ENCODE measurements at regions not wholly inside any gene's neighbourhood (a gene's known extent, or its start where the extent isn't known, plus 50 kb on each side); places are given as distances from the start of the nearest gene placed in this dataset.
A peak's percentile ranks its signal among the peaks of the same experiment; 100 is the strongest.

GRCh38 chr13:50144246-50145160 is 129.3 kb downstream of the KCNRG start:
- Mint-ChIP-seq H3K27ac (no peak overlapping the region), H3K27me3 (peaks cover 12% of the 10 kb centered on the region), H3K4me3 (no peak overlapping the region), H3K4me1 (ENCODE audit: low read depth) (peaks cover 8% of the 10 kb centered on the region), H3K36me3 (no peaks in the 10 kb centered on the region), H3K9me3 (no peaks in the 10 kb centered on the region)
- CTCF ChIA-PET: interaction anchor here (1.6 kb wide), 1 partner anchor 59 kb away, joined by 5 read pairs; no protein-coding TSS in a partner anchor
- POLR2A ChIA-PET: no interaction called here
- no peak for DNase-seq
- intact Hi-C loops (cut with micrococcal nuclease): no loop called here

GRCh38 chr13:50149214-50149613 is 134.0 kb downstream of the KCNRG start:
- H3K36me3 Mint-ChIP-seq: no peaks in the 10 kb centered on the region
- H3K4me3 Mint-ChIP-seq: no peak overlapping the region
- H3K27me3 Mint-ChIP-seq: peaks cover 3% of the 10 kb centered on the region
- H3K4me1 Mint-ChIP-seq (ENCODE audit: low read depth): peaks cover 21% of the 10 kb centered on the region
- H3K27ac Mint-ChIP-seq: no peak overlapping the region
- ChIA-PET POLR2A (interaction anchor here (0.7 kb wide), 1 partner anchor 8 kb away, joined by 3 read pairs; no protein-coding TSS in a partner anchor), CTCF (no interaction called here)
- no peaks in the 10 kb centered on the region for H3K9me3 Mint-ChIP-seq
- no peak for DNase-seq
- intact Hi-C loops (cut with micrococcal nuclease): no loop called here

- intact Hi-C loops (cut with micrococcal nuclease): no loop called here
- H3K27ac Mint-ChIP-seq: no peak overlapping the region
- no peak overlapping the region for H3K4me3 Mint-ChIP-seq
- CTCF ChIA-PET: no interaction called here
- POLR2A ChIA-PET: interaction anchor here (0.7 kb wide), 1 partner anchor 9 kb away, joined by 3 read pairs; no protein-coding TSS in a partner anchor
- DNase-seq: no peak
- no peaks in the 10 kb centered on the region for H3K9me3 Mint-ChIP-seq
- H3K36me3 Mint-ChIP-seq: no peaks in the 10 kb centered on the region
- peaks cover 21% of the 10 kb centered on the region for H3K4me1 Mint-ChIP-seq (ENCODE audit: low read depth)
- H3K27me3 Mint-ChIP-seq: peaks cover 3% of the 10 kb centered on the region
Observed at GRCh38 chr13:50149932-50150331, 134.7 kb downstream of the KCNRG start.

GRCh38 chr13:50152224-50152623 is 137.0 kb downstream of the KCNRG start:
- CTCF ChIA-PET: no interaction called here
- no peak for DNase-seq
- Mint-ChIP-seq H3K36me3 (no peaks in the 10 kb centered on the region), H3K9me3 (no peaks in the 10 kb centered on the region), H3K27ac (no peak overlapping the region), H3K4me1 (ENCODE audit: low read depth) (peaks cover 21% of the 10 kb centered on the region), H3K4me3 (peak overlapping the region; percentile 33), H3K27me3 (peaks cover 2% of the 10 kb centered on the region)
- POLR2A ChIA-PET: no interaction called here
- intact Hi-C loops (cut with micrococcal nuclease): no loop called here

GRCh38 chr13:50152655-50153309 is 137.5 kb downstream of the KCNRG start:
- DNase-seq: no peak
- intact Hi-C loops (cut with micrococcal nuclease): no loop called here
- Mint-ChIP-seq H3K4me3 (peak overlapping the region; percentile 33), H3K36me3 (no peaks in the 10 kb centered on the region), H3K27ac (no peak overlapping the region), H3K4me1 (ENCODE audit: low read depth) (peaks cover 21% of the 10 kb centered on the region), H3K27me3 (peaks cover 2% of the 10 kb centered on the region), H3K9me3 (no peaks in the 10 kb centered on the region)
- CTCF ChIA-PET: no interaction called here
- POLR2A ChIA-PET: no interaction called here

- Mint-ChIP-seq H3K27ac (no peak overlapping the region), H3K27me3 (peaks cover 2% of the 10 kb centered on the region), H3K4me1 (ENCODE audit: low read depth) (peaks cover 21% of the 10 kb centered on the region), H3K9me3 (no peaks in the 10 kb centered on the region), H3K36me3 (no peaks in the 10 kb centered on the region), H3K4me3 (no peak overlapping the region)
- intact Hi-C loops (cut with micrococcal nuclease): no loop called here
- ChIA-PET CTCF (no interaction called here), POLR2A (no interaction called here)
- DNase-seq: no peak
Observed at GRCh38 chr13:50153401-50153800, 138.2 kb downstream of the KCNRG start.

- intact Hi-C loops (cut with micrococcal nuclease): no loop called here
- Mint-ChIP-seq H3K9me3 (no peaks in the 10 kb centered on the region), H3K36me3 (no peaks in the 10 kb centered on the region), H3K27ac (no peak overlapping the region), H3K27me3 (peaks cover 2% of the 10 kb centered on the region), H3K4me1 (ENCODE audit: low read depth) (peaks cover 21% of the 10 kb centered on the region), H3K4me3 (no peak overlapping the region)
- DNase-seq: no peak
- POLR2A ChIA-PET: no interaction called here
- CTCF ChIA-PET: no interaction called here
Observed at GRCh38 chr13:50153876-50154275, 138.6 kb downstream of the KCNRG start.

- H3K4me3 Mint-ChIP-seq: no peak overlapping the region
- H3K27me3 Mint-ChIP-seq: peaks cover 2% of the 10 kb centered on the region
- POLR2A ChIA-PET: no interaction called here
- no peak overlapping the region for H3K27ac Mint-ChIP-seq
- CTCF ChIA-PET: no interaction called here
- intact Hi-C loops (cut with micrococcal nuclease): no loop called here
- H3K9me3 Mint-ChIP-seq: no peaks in the 10 kb centered on the region
- no peaks in the 10 kb centered on the region for H3K36me3 Mint-ChIP-seq
- no peak for DNase-seq
- peaks cover 21% of the 10 kb centered on the region for H3K4me1 Mint-ChIP-seq (ENCODE audit: low read depth)
Observed at GRCh38 chr13:50154697-50155096, 139.5 kb downstream of the KCNRG start.

GRCh38 chr13:50156140-50156539 is 140.9 kb downstream of the KCNRG start:
- POLR2A ChIA-PET: no interaction called here

GRCh38 chr13:50156561-50157127 is 141.4 kb downstream of the KCNRG start:
- Mint-ChIP-seq H3K9me3 (no peaks in the 10 kb centered on the region), H3K36me3 (no peaks in the 10 kb centered on the region)
- POLR2A ChIA-PET: interaction anchor here (0.6 kb wide), 1 partner anchor 496 kb away, joined by 3 read pairs; no protein-coding TSS in a partner anchor

More at GRCh38 chr13:50156140-50156539, 140.9 kb downstream of the KCNRG start:
- Mint-ChIP-seq H3K27me3 (peaks cover 4% of the 10 kb centered on the region), H3K4me1 (ENCODE audit: low read depth) (peaks cover 21% of the 10 kb centered on the region), H3K4me3 (no peak overlapping the region), H3K9me3 (no peaks in the 10 kb centered on the region), H3K27ac (no peak overlapping the region), H3K36me3 (no peaks in the 10 kb centered on the region)
- no peak for DNase-seq
- CTCF ChIA-PET: no interaction called here
- intact Hi-C loops (cut with micrococcal nuclease): no loop called here

GRCh38 chr13:50158385-50159165 is 143.3 kb downstream of the KCNRG start:
- DNase-seq: no peak
- no peak overlapping the region for H3K4me3 Mint-ChIP-seq
- ChIA-PET POLR2A (no interaction called here), CTCF (interaction anchor here (1.0 kb wide), 1 partner anchor 9 kb away, joined by 3 read pairs; no protein-coding TSS in a partner anchor)
- no peaks in the 10 kb centered on the region for H3K36me3 Mint-ChIP-seq
- no peaks in the 10 kb centered on the region for H3K9me3 Mint-ChIP-seq
- intact Hi-C loops (cut with micrococcal nuclease): no loop called here
- H3K27me3 Mint-ChIP-seq: peaks cover 7% of the 10 kb centered on the region
- no peak overlapping the region for H3K27ac Mint-ChIP-seq
- H3K4me1 Mint-ChIP-seq (ENCODE audit: low read depth): peaks cover under 1% of the 10 kb centered on the region

More at GRCh38 chr13:50156561-50157127, 141.4 kb downstream of the KCNRG start:
- intact Hi-C loops (cut with micrococcal nuclease): no loop called here
- CTCF ChIA-PET: no interaction called here
- no peak overlapping the region for H3K27ac Mint-ChIP-seq
- no peak for DNase-seq
- peaks cover 2% of the 10 kb centered on the region for H3K27me3 Mint-ChIP-seq
- H3K4me3 Mint-ChIP-seq: no peak overlapping the region
- H3K4me1 Mint-ChIP-seq (ENCODE audit: low read depth): peaks cover 17% of the 10 kb centered on the region

GRCh38 chr13:50159607-50160006 is 144.4 kb downstream of the KCNRG start:
- intact Hi-C loops (cut with micrococcal nuclease): no loop called here
- CTCF ChIA-PET: no interaction called here
- H3K4me1 Mint-ChIP-seq (ENCODE audit: low read depth): no peaks in the 10 kb centered on the region
- H3K27ac Mint-ChIP-seq: no peak overlapping the region
- no peaks in the 10 kb centered on the region for H3K36me3 Mint-ChIP-seq
- peaks cover 11% of the 10 kb centered on the region for H3K27me3 Mint-ChIP-seq
- no peaks in the 10 kb centered on the region for H3K9me3 Mint-ChIP-seq
- POLR2A ChIA-PET: interaction anchor here (1.1 kb wide), 1 partner anchor 220 kb away, joined by 3 read pairs; no protein-coding TSS in a partner anchor
- no peak for DNase-seq
- H3K4me3 Mint-ChIP-seq: no peak overlapping the region

Measured in activated CD4-positive, alpha-beta memory T cell treated with anti-CD3 and anti-CD28 coated beads for 36 hours (primary cell).